ENCODE measurements at regions not wholly inside any gene's neighbourhood (a gene's known extent, or its start where the extent isn't known, plus 50 kb on each side); places are given as distances from the start of the nearest gene placed in this dataset.

GRCh38 chr4:111492496-111492895 lies 652.8 kb upstream of the FAM241A start:
- H3K4me3 ChIP-seq (replicated peaks in 1 of 3; ENCODE audit: low read depth in 2 of 3, low read length in 3 of 3), result no peak overlapping the region
- H3K4me1 ChIP-seq (ENCODE audit: control insufficient read depth in 1 of 2, insufficient read depth in 2 of 2, low read length in 2 of 2), result no peaks in the 10 kb centered on the region
- WGBS (ENCODE audit: insufficient coverage), result no CpG with 5 or more reads among the region's 1 CpG
- Mint-ChIP-seq H3K9me3 (peaks cover 0 to 3% (median 0%) of the 10 kb centered on the region in 7 donors), H3K4me3 (no peak overlapping the region), H3K27ac (no peak overlapping the region), H3K27me3 (ENCODE audit: low read depth in 3 of 3) (peaks cover 0 to 3% (median 0%) of the 10 kb centered on the region in 3 donors), H3K36me3 (no peaks in the 10 kb centered on the region), H3K4me1 (no peaks in the 10 kb centered on the region)
- H3K4me2 ChIP-seq (replicated peaks; ENCODE audit: extremely low read depth, low read length, poor library complexity, severe bottlenecking), result no peak overlapping the region
- H3K79me2 ChIP-seq (ENCODE audit: insufficient read depth, low read length), result no peaks in the 10 kb centered on the region
- H2AFZ ChIP-seq (ENCODE audit: insufficient read depth, low read depth, low read length, poor library complexity, severe bottlenecking), result no peak overlapping the region
- H4K20me1 ChIP-seq (ENCODE audit: insufficient read depth, low read length), result no peaks in the 10 kb centered on the region
- TF ChIP-seq CTCF (IDR thresholded peaks at IDR 0.05), result no peak
- no peak for DNase-seq
- no peak overlapping the region for H3K9ac ChIP-seq (ENCODE audit: insufficient read depth, low read length, poor library complexity, severe bottlenecking)
- H3K9me3 ChIP-seq (replicated peaks in 1 of 2; ENCODE audit: control insufficient read depth in 1 of 2, insufficient read depth in 1 of 2, low read length in 2 of 2), result no peaks in the 10 kb centered on the region
- no peaks in the 10 kb centered on the region for H3K36me3 ChIP-seq (replicated peaks in 1 of 2; ENCODE audit: control insufficient read depth in 1 of 2, insufficient read depth in 2 of 2, low read length in 2 of 2)
- no peaks in the 10 kb centered on the region for H3K27me3 ChIP-seq (ENCODE audit: control insufficient read depth in 2 of 2, insufficient read depth in 2 of 2, low read length in 2 of 2)
- intact Hi-C loops (cut with micrococcal nuclease), result no loop called here
- no peak overlapping the region for H3K27ac ChIP-seq (ENCODE audit: low read depth in 1 of 2, low read length in 2 of 2)

DNA sequence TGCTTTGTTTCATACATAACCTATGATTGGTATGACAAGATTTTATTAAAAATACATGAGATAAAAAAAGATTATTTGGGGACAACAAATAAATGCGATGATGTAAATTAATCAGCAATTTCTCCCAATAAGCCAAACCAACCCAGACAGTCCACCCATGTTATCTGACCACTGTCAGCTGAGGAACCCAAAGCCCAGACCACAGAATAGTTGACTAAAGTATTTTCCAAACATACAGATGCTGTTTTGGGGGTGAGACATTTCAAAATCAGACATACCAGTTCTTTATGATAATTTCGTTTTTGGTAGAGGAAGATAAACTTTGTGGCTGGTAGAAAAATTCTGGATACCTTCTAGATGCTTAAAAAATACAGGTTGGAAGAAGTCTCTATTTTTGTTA lies 650.8 kb upstream of the FAM241A start:
- H3K27ac ChIP-seq (ENCODE audit: low read depth in 1 of 2, low read length in 2 of 2), result no peak overlapping the region
- no peaks in the 10 kb centered on the region for H4K20me1 ChIP-seq (ENCODE audit: insufficient read depth, low read length)
- H3K9ac ChIP-seq (ENCODE audit: insufficient read depth, low read length, poor library complexity, severe bottlenecking), result no peak overlapping the region
- Mint-ChIP-seq H3K4me1 (no peaks in the 10 kb centered on the region), H3K27ac (no peak overlapping the region), H3K9me3 (peaks cover 0 to 1% (median 0%) of the 10 kb centered on the region in 7 donors), H3K36me3 (no peaks in the 10 kb centered on the region), H3K27me3 (ENCODE audit: low read depth in 3 of 3) (peaks cover 0 to 3% (median 0%) of the 10 kb centered on the region in 3 donors), H3K4me3 (no peak overlapping the region)
- no peak overlapping the region for H2AFZ ChIP-seq (ENCODE audit: insufficient read depth, low read depth, low read length, poor library complexity, severe bottlenecking)
- H3K9me3 ChIP-seq (replicated peaks in 1 of 2; ENCODE audit: control insufficient read depth in 1 of 2, insufficient read depth in 1 of 2, low read length in 2 of 2), result no peaks in the 10 kb centered on the region
- H3K4me1 ChIP-seq (ENCODE audit: control insufficient read depth in 1 of 2, insufficient read depth in 2 of 2, low read length in 2 of 2), result no peaks in the 10 kb centered on the region
- intact Hi-C loops (cut with micrococcal nuclease), result no loop called here
- WGBS (ENCODE audit: insufficient coverage), result no CpG with 5 or more reads among the region's 2 CpGs
- H3K4me3 ChIP-seq (replicated peaks in 1 of 3; ENCODE audit: low read depth in 2 of 3, low read length in 3 of 3), result no peak overlapping the region
- H3K79me2 ChIP-seq (ENCODE audit: insufficient read depth, low read length), result no peaks in the 10 kb centered on the region
- no peak overlapping the region for H3K4me2 ChIP-seq (replicated peaks; ENCODE audit: extremely low read depth, low read length, poor library complexity, severe bottlenecking)
- no peak for DNase-seq
- TF ChIP-seq CTCF (IDR thresholded peaks at IDR 0.05), result no peak
- H3K27me3 ChIP-seq (ENCODE audit: control insufficient read depth in 2 of 2, insufficient read depth in 2 of 2, low read length in 2 of 2), result no peaks in the 10 kb centered on the region
- no peaks in the 10 kb centered on the region for H3K36me3 ChIP-seq (replicated peaks in 1 of 2; ENCODE audit: control insufficient read depth in 1 of 2, insufficient read depth in 2 of 2, low read length in 2 of 2)

All from CD14-positive monocyte (primary cell).